HG03095 (cell line): ENCODE measurements at regions not wholly inside any gene's neighbourhood (a gene's known extent, or its start where the extent isn't known, plus 50 kb on each side); places are given as distances from the start of the nearest gene placed in this dataset.

ENCODE experiments used
- ATAC-seq: cut with Tn5 transposase; IDR thresholded peaks from one replicate; pipeline ENCODE4 v1.9.1; 2021; ENCODE audit warnings: moderate library complexity; ENCODE audit not compliant: unreplicated experiment

- ATAC-seq, result no peak
These were observed 166.9 kb downstream of the ANAPC1 start for GRCh38 chr2:111716905-111717775.
